H1 (cell line): ENCODE measurements at regions not wholly inside any gene's neighbourhood (a gene's known extent, or its start where the extent isn't known, plus 50 kb on each side); places are given as distances from the start of the nearest gene placed in this dataset.

Source experiments
- CTCF ChIA-PET: fragments of 300-600 bp; sonication (Branson Sonifier 250); formaldehyde crosslinking; loops from one replicate; lab custom pipeline; 2021; ENCODE audit not compliant: partially characterized antibody; lab: Charles Lee
- POLR2A ChIA-PET: fragments of 300-600 bp; sonication (Branson Sonifier 250); formaldehyde crosslinking; loops from one replicate; lab custom pipeline; 2021; ENCODE audit warnings: inconsistent platforms; ENCODE audit not compliant: partially characterized antibody; lab: Charles Lee
- DNase-seq, 2 experiments: peaks; one replicate each; pipeline versions ENCODE4 v3.0.0 to v3.0.0-alpha.2; 2010 to 2022; ENCODE audit warnings: low spot score in 2 of 2, low read depth in 1 of 2, mixed read lengths in 1 of 2
- FAIRE-seq: peaks from 2 replicates; lab custom pipeline; 2011; peaks lifted over from hg19 to GRCh38; lab: Jason Lieb, UNC
- H2AFZ ChIP-seq: 2 replicates; pipeline ENCODE4 v1.8.1; 2012; ENCODE audit warnings: low read length, inconsistent platforms
- H2AK5ac ChIP-seq: 2 replicates; pipeline ENCODE4 v1.6.1; 2013; ENCODE audit warnings: low read depth, low read length
- H2BK120ac ChIP-seq: replicated peaks from 2 replicates; pipeline ENCODE3; 2013; ENCODE audit warnings: low read depth, low read length, inconsistent platforms
- H2BK12ac ChIP-seq: 2 replicates; pipeline ENCODE4 v1.6.1; 2013; ENCODE audit warnings: low read depth, low read length
- H2BK15ac ChIP-seq: 2 replicates; pipeline ENCODE4 v1.6.1; 2013; ENCODE audit warnings: low read length
- H2BK20ac ChIP-seq: 2 replicates; pipeline ENCODE4 v1.6.1; 2013; ENCODE audit warnings: low read length
- H2BK5ac ChIP-seq: 2 replicates; pipeline ENCODE4 v1.6.1; 2013; ENCODE audit warnings: low read depth, low read length
- H3K14ac ChIP-seq: 2 replicates; pipeline ENCODE4 v1.6.1; 2013; ENCODE audit warnings: inconsistent platforms; ENCODE audit not compliant: insufficient read length
- H3K18ac ChIP-seq: 2 replicates; pipeline ENCODE4 v1.6.1; 2013; ENCODE audit warnings: low read length; ENCODE audit errors: extremely low read depth
- H3K23ac ChIP-seq: 2 replicates; pipeline ENCODE4 v1.6.1; 2013; ENCODE audit warnings: inconsistent platforms; ENCODE audit not compliant: insufficient read length
- H3K23me2 ChIP-seq: 2 replicates; pipeline ENCODE4 v1.6.1; 2013; ENCODE audit warnings: low read depth, low read length
- H3K27ac ChIP-seq: 2 replicates; pipeline ENCODE4 v1.6.1; 2011; ENCODE audit warnings: low read depth, low read length, inconsistent platforms
- H3K27me3 ChIP-seq, 4 experiments: replicated peaks in 1 of 4; 1 replicate in 1 of 4; 2 replicates in 3 of 4; pipeline versions ENCODE4 v1.6.1 to v1.8.1; 2011 to 2013; ENCODE audit warnings: low read length in 3 of 4, mild to moderate bottlenecking in 3 of 4, inconsistent platforms in 2 of 4, mixed read lengths in 2 of 4, moderate library complexity in 1 of 4; ENCODE audit not compliant: control insufficient read depth in 3 of 4, insufficient read depth in 3 of 4; ENCODE audit errors: extremely low read depth in 1 of 4
- H3K36me3 ChIP-seq, 4 experiments: 2 replicates each; pipeline versions ENCODE4 v1.6.1 to v1.8.1; 2011 to 2013; ENCODE audit warnings: mild to moderate bottlenecking in 4 of 4, low read length in 3 of 4, moderate library complexity in 2 of 4, control low read depth in 1 of 4, inconsistent platforms in 1 of 4; ENCODE audit not compliant: insufficient read depth in 4 of 4, control insufficient read depth in 2 of 4
- H3K4ac ChIP-seq: replicated peaks from 2 replicates; pipeline ENCODE3; 2013; ENCODE audit warnings: low read length, low read depth, mixed read lengths, inconsistent platforms; ENCODE audit not compliant: insufficient read length
- H3K4me1 ChIP-seq, 4 experiments: replicated peaks in 1 of 4; 1 replicate in 1 of 4; 2 replicates in 3 of 4; pipeline versions ENCODE4 v1.6.1 to v1.8.1; 2011 to 2013; ENCODE audit warnings: low read length in 3 of 4, inconsistent platforms in 2 of 4, mixed read lengths in 1 of 4; ENCODE audit not compliant: insufficient read depth in 4 of 4, control insufficient read depth in 3 of 4
- H3K4me2 ChIP-seq, 2 experiments: 2 replicates each; pipeline versions ENCODE4 v1.6.1 to v1.8.1; 2011 to 2013; ENCODE audit warnings: low read depth in 2 of 2, low read length in 2 of 2, control low read depth in 1 of 2, inconsistent platforms in 1 of 2, mild to moderate bottlenecking in 1 of 2; ENCODE audit not compliant: insufficient read depth in 1 of 2
- H3K4me3 ChIP-seq, 4 experiments: fragments of 200-600, 300-600 bp in 1 of 4; sonication (generic), shearing (Covaris generic), sonication (Bioruptor Twin) in 1 of 4; 2 replicates each; pipeline versions ENCODE4 v1.5.1 to v1.8.1; 2011 to 2016; ENCODE audit warnings: low read length in 4 of 4, low read depth in 3 of 4, control low read depth in 2 of 4, inconsistent platforms in 2 of 4, mild to moderate bottlenecking in 2 of 4, mixed read lengths in 1 of 4, moderate library complexity in 1 of 4; ENCODE audit not compliant: insufficient read depth in 2 of 4; ENCODE audit errors: extremely low read depth in 1 of 4
- H3K56ac ChIP-seq: replicated peaks from 2 replicates; pipeline ENCODE3; 2013; ENCODE audit warnings: low read depth, mild to moderate bottlenecking, mixed read lengths, low read length, inconsistent platforms; ENCODE audit not compliant: insufficient read length
- H3K79me1 ChIP-seq: 2 replicates; pipeline ENCODE4 v1.6.1; 2013; ENCODE audit warnings: low read depth, low read length, control low read depth
- H3K79me2 ChIP-seq, 2 experiments: 2 replicates each; pipeline versions ENCODE4 v1.6.1 to v1.8.1; 2012 to 2013; ENCODE audit warnings: low read length in 2 of 2, mild to moderate bottlenecking in 2 of 2, inconsistent platforms in 1 of 2; ENCODE audit not compliant: insufficient read depth in 2 of 2, control insufficient read depth in 1 of 2
- H3K9ac ChIP-seq, 4 experiments: replicated peaks in 1 of 4; 1 replicate in 1 of 4; 2 replicates in 3 of 4; pipeline versions ENCODE4 v1.6.1 to v1.8.1; 2011 to 2013; ENCODE audit warnings: low read depth in 3 of 4, low read length in 3 of 4, control low read depth in 2 of 4, mild to moderate bottlenecking in 2 of 4, moderate library complexity in 2 of 4, inconsistent platforms in 1 of 4; ENCODE audit errors: extremely low read depth in 1 of 4
- H3K9me3 ChIP-seq, 2 experiments: 2 replicates each; pipeline versions ENCODE4 v1.6.1 to v1.8.1; 2012 to 2013; ENCODE audit warnings: mild to moderate bottlenecking in 2 of 2, moderate library complexity in 2 of 2, control low read depth in 1 of 2, inconsistent platforms in 1 of 2, low read depth in 1 of 2, low read length in 1 of 2, mixed read lengths in 1 of 2; ENCODE audit not compliant: insufficient read depth in 2 of 2
- H4K20me1 ChIP-seq, 2 experiments: replicated peaks in 1 of 2; 2 replicates each; pipeline versions ENCODE3 to v1.8.1; 2011 to 2013; ENCODE audit warnings: inconsistent platforms in 2 of 2, low read length in 2 of 2, mild to moderate bottlenecking in 1 of 2; ENCODE audit not compliant: insufficient read depth in 2 of 2, control insufficient read depth in 1 of 2
- H4K5ac ChIP-seq: 2 replicates; pipeline ENCODE4 v1.6.1; 2013; ENCODE audit warnings: low read length, low read depth, mixed read lengths, inconsistent platforms; ENCODE audit not compliant: insufficient read length
- H4K8ac ChIP-seq: 2 replicates; pipeline ENCODE4 v1.8.0; 2013; ENCODE audit warnings: mild to moderate bottlenecking, moderate library complexity, low read length, inconsistent platforms; ENCODE audit not compliant: insufficient read depth; ENCODE audit errors: extremely low read depth
- H4K91ac ChIP-seq: replicated peaks from 2 replicates; pipeline ENCODE3; 2013; ENCODE audit warnings: low read length, mixed read lengths, inconsistent platforms; ENCODE audit not compliant: insufficient read length
- ATF2 ChIP-seq: IDR thresholded peaks from 2 replicates; pipeline ENCODE4 v1.6.1; 2012; ENCODE audit warnings: low read length, inconsistent platforms
- BCL11A ChIP-seq, 2 experiments: IDR thresholded peaks; one replicate each; pipeline ENCODE4 v1.6.1; 2011; ENCODE audit warnings: low read depth in 2 of 2, low read length in 2 of 2, mild to moderate bottlenecking in 2 of 2
- CTCF ChIP-seq, 3 experiments: IDR thresholded peaks; 1 replicate in 2 of 3; 2 replicates in 1 of 3; pipeline versions ENCODE4 v1.5.1 to v1.6.1; 2011; ENCODE audit warnings: low read length in 3 of 3, mild to moderate bottlenecking in 3 of 3, inconsistent platforms in 2 of 3, low read depth in 1 of 3, moderate library complexity in 1 of 3; ENCODE audit not compliant: insufficient read depth in 1 of 3; ENCODE audit errors: control extremely low read depth in 1 of 3
- GABPA ChIP-seq: IDR thresholded peaks from 2 replicates; pipeline ENCODE4 v1.6.1; 2011; ENCODE audit warnings: mild to moderate bottlenecking, low read length, moderate library complexity, borderline replicate concordance; ENCODE audit not compliant: insufficient read depth
- MAX ChIP-seq: IDR thresholded peaks from 2 replicates; pipeline ENCODE4 v1.6.1; 2012; ENCODE audit warnings: inconsistent platforms
- RAD21 ChIP-seq, 2 experiments: IDR thresholded peaks in 1 of 2; conservative IDR thresholded peaks in 1 of 2; 2 replicates each; pipeline ENCODE4 v1.6.1; 2011; ENCODE audit warnings: low read depth in 2 of 2, low read length in 2 of 2, improper control_type of control experiment in 1 of 2, inconsistent platforms in 1 of 2, mild to moderate bottlenecking in 1 of 2, moderate library complexity in 1 of 2
- TAF7 ChIP-seq: optimal IDR thresholded peaks from 2 replicates; pipeline ENCODE3; 2011; ENCODE audit warnings: low read depth, mild to moderate bottlenecking, inconsistent platforms, low read length, moderate library complexity, borderline replicate concordance
- TBP ChIP-seq: IDR thresholded peaks from 2 replicates; pipeline ENCODE4 v1.6.1; 2011; ENCODE audit warnings: low read depth, low read length, improper control_type of control experiment
- TEAD4 ChIP-seq: IDR thresholded peaks from 2 replicates; pipeline ENCODE4 v1.6.1; 2012; ENCODE audit warnings: low read depth, low read length, inconsistent platforms, mixed read lengths
- YY1 ChIP-seq: IDR thresholded peaks from 2 replicates; pipeline ENCODE4 v1.6.1; 2011; ENCODE audit warnings: low read depth, mild to moderate bottlenecking, low read length
- WGBS, 2 experiments: shearing (Covaris generic) in 1 of 2; methylation state at CpG; one replicate each; pipeline versions ENCODE4 v1.1.6 to v1.1.7; 2013 to 2015; ENCODE audit warnings: low lambda C conversion rate in 2 of 2, mixed read lengths in 2 of 2, inconsistent platforms in 1 of 2, low coverage in 1 of 2, missing lambda C conversion rate in 1 of 2; ENCODE audit not compliant: insufficient replicate concordance in 2 of 2, insufficient coverage in 1 of 2, insufficient read length in 1 of 2; ENCODE audit errors: extremely low coverage in 1 of 2, missing lambda C conversion rate in 1 of 2; 5-methylcytosine and 5-hydroxymethylcytosine counted together

- Histone ChIP-seq H3K23ac (no peak overlapping the region), H3K18ac (no peak overlapping the region), H4K20me1 (no peaks in the 10 kb centered on the region), H2BK12ac (no peak overlapping the region), H4K5ac (no peak overlapping the region), H2BK5ac (no peak overlapping the region), H2AFZ (no peak overlapping the region), H3K56ac (no peak overlapping the region), H4K8ac (no peak overlapping the region), H2BK20ac (no peak overlapping the region), H3K14ac (no peak overlapping the region), H3K79me1 (no peaks in the 10 kb centered on the region), H3K23me2 (no peaks in the 10 kb centered on the region), H3K4me3 (no peak overlapping the region), H3K36me3 (peaks cover 0 to 4% (median 1%) of the 10 kb centered on the region in 4 experiments; a peak in 2 of 8 replicates), H3K4ac (no peak overlapping the region), H3K79me2 (no peaks in the 10 kb centered on the region), H4K91ac (no peak overlapping the region), H2BK120ac (no peak overlapping the region), H3K9me3 (peaks cover 4 to 15% of the 10 kb centered on the region in 2 experiments), H3K9ac (no peak overlapping the region), H3K27ac (no peak overlapping the region), H3K27me3 (no peaks in the 10 kb centered on the region), H2AK5ac (no peak overlapping the region), H3K4me2 (no peak overlapping the region), H3K4me1 (no peaks in the 10 kb centered on the region), H2BK15ac (no peak overlapping the region)
- FAIRE-seq (no peak), DNase-seq (no peak)
- POLR2A ChIA-PET, result no interaction called here
- CTCF ChIA-PET, result no interaction called here
- 97% methylated on average over 3 of the region's 3 CpGs; no CpG with 5 or more reads in 1 of the 2 experiments for WGBS, 2 experiments
- no peak for TF ChIP-seq CTCF (IDR thresholded peaks at IDR 0.05; ENCODE audit: control extremely low read depth in 1 of 3, insufficient read depth in 1 of 3, low read depth in 1 of 3, low read length in 3 of 3)
- no peak for TF ChIP-seq TBP
- no peak for TF ChIP-seq TAF7
- no peak for TF ChIP-seq YY1
- TF ChIP-seq RAD21 (IDR thresholded peaks at IDR 0.05 in 1 of 2, conservative IDR thresholded peaks at IDR 0.05 in 1 of 2; ENCODE audit: low read depth in 2 of 2, low read length in 2 of 2), result no peak
- no peak for TF ChIP-seq BCL11A (IDR thresholded peaks at IDR 0.05; ENCODE audit: low read depth in 2 of 2, low read length in 2 of 2)
- no peak for TF ChIP-seq ATF2
- no peak for TF ChIP-seq TEAD4
- no peak for TF ChIP-seq MAX
- no peak for TF ChIP-seq GABPA
Measured at GRCh38 chr3:162602619-162603018, 1106.0 kb downstream of the OTOL1 start.
